Hepatocyte (in vitro differentiated cells): ENCODE measurements at regions not wholly inside any gene's neighbourhood (a gene's known extent, or its start where the extent isn't known, plus 50 kb on each side); places are given as distances from the start of the nearest gene placed in this dataset.

ENCODE experiments used
- EZH2 ChIP-seq: fragments of 200-600 bp; sonication (generic); IDR thresholded peaks from 2 replicates; pipeline ENCODE4 v1.6.1; 2016; ENCODE audit warnings: antibody characterized with exemption, mild to moderate bottlenecking, borderline replicate concordance
- TF ChIP-seq, protein P1 (sequence below): fragments of 200-600 bp; sonication (generic); IDR thresholded peaks from 2 replicates; pipeline ENCODE4 v1.5.1; 2016; ENCODE audit warnings: antibody characterized with exemption, mild to moderate bottlenecking; ENCODE audit not compliant: poor library complexity

GRCh38 chr21:35868869-35869223 lies 191.5 kb downstream of the SETD4 start:
- TF ChIP-seq, protein P1, sequence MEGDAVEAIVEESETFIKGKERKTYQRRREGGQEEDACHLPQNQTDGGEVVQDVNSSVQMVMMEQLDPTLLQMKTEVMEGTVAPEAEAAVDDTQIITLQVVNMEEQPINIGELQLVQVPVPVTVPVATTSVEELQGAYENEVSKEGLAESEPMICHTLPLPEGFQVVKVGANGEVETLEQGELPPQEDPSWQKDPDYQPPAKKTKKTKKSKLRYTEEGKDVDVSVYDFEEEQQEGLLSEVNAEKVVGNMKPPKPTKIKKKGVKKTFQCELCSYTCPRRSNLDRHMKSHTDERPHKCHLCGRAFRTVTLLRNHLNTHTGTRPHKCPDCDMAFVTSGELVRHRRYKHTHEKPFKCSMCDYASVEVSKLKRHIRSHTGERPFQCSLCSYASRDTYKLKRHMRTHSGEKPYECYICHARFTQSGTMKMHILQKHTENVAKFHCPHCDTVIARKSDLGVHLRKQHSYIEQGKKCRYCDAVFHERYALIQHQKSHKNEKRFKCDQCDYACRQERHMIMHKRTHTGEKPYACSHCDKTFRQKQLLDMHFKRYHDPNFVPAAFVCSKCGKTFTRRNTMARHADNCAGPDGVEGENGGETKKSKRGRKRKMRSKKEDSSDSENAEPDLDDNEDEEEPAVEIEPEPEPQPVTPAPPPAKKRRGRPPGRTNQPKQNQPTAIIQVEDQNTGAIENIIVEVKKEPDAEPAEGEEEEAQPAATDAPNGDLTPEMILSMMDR = no peak
- TF ChIP-seq EZH2 = no peak
